T-helper 1 cell treated with Interleukin-12 subunit alpha and Interleukin-12 subunit beta and Interleukin-4 antibody, amounts not matched to agents 30 ng/mL and 1 ng/mL, for 36 hours (primary cell): ENCODE measurements at regions not wholly inside any gene's neighbourhood (a gene's known extent, or its start where the extent isn't known, plus 50 kb on each side); places are given as distances from the start of the nearest gene placed in this dataset.

ENCODE experiments used
- intact Hi-C: fragments of 100-400 bp; cut with micrococcal nuclease; formaldehyde crosslinking; loops from one replicate; pipeline ENCODE4 v1.15.1; 2024

DNA sequence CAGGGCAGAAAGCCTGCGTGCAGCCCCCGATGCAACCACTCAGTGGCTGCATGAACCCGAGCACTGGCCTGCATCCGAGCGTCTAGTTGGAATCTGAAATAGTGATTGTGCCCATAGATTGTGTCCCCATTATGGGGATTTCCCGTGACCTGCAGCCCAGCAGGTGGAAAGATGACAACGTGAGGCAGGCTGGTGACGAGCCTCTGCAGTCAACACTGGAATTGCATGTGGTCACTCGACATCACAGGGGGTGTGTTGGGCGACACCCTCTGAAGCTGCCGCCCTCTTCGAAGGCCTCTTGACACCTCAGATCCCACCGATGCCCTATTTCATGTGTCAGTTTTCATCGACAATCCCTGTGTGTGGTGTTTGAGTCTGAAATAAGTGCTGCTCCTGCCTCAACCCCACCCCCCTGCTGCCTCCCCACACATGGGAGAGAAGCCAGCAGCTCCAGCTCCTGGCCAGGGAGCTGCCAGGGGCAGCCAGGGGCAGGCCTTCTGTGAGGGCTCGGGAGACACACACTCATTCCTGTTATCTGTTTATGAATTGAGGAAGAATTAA is 172.0 kb upstream of the B3GAT1 start:
- intact Hi-C loops: no loop called here

- intact Hi-C loops: no loop called here
Observed at GRCh38 chr11:134583397-134583990, 171.5 kb upstream of the B3GAT1 start.

DNA sequence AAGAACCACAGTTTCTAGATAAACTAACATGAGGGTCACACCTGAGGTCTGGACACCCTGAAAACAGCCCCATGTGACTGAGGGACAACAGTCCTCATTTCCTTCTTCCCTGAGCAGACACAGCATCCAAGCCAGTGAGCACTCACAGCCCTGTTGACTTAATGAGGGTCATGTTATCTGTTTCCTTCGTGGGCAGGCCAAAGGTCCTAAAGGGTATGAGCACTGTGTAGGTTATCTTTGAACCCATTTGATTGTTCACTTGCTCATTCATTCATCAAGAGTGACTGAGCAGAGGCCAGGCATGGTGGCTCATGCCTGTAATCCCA is 170.7 kb upstream of the B3GAT1 start:
- intact Hi-C loops: no loop called here

DNA sequence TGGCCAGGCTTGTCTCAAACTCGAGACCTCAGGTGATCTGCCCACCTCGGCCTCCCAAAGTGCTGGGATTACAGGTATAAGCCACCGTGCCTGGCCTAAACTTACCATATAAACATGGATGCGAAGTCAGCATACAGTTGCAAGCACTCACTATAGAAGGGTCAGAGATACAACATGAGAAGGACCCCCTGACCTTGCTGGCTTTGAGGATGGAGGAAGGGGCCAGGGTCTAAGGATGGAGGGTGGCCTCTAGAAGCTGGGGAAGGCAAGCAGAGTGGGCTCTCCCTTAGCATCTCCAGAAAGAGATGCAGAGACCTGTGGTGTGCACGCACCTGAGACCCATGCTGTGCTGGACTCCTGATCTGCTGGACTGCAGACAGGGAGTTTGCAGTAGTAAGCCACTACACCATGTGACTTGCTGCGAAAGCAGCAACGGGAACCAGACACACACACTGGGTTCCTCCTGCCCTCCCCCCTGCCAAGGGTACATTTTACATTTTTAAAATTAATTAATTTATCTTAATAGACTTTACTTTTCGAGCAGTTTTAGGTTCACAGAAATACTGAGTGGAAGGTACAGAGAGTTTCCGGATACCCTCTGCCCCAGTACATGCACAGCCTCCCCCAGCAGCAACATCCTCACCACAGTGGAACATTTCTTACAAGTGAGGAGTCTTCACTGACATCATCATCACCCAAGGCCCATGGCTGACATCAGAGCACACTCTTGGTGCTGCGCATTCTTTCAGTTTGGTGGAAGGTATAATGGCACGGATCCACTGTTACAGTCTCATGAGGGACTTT is 170.1 kb upstream of the B3GAT1 start:
- intact Hi-C loops: no loop called here

GRCh38 chr11:134581121-134581626 is 169.1 kb upstream of the B3GAT1 start:
- intact Hi-C loops: no loop called here

- intact Hi-C loops: no loop called here
Observed at GRCh38 chr11:134580610-134580975, 168.6 kb upstream of the B3GAT1 start.

DNA sequence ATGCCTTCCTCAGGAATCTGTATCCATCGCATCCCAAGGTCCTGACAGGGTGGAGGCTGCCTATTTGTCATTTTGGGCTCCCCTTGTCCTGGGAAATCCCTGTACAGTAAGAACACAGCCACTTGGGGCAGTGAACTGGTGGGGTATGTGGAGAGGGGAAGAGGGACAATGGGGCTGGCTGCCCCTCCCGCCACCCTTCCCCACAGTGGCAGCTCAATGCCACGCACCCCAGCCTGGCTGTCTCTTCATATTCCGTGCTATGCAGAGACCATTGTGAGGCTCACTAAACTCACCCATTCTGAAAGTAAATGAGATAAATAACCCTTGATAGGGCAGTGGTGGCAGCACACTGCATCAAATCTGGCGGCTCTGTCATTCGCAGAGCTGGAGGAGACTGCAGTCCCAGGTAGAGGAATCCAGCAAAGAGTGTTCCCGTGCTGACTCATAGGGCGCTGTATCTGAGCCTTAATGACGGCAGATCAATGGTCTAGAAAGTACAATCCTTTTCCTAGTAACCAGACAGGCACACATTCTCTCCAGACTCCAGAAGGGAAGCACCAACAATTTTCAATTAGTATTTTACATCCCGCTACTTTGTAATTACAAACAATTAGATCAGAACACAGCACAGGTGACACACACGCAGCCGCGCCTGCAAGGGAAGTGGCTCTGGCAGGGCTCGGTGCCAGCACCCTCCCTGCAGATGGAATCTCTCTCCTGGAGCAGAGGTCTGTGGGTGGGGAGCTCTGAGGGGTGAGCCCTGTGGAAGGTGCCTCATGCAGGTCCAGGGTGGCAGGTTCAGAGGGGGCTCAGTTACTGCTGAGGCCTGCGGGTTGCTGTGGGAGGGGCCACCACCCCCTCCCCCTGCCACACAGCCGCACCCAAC is 167.9 kb upstream of the B3GAT1 start:
- intact Hi-C loops: no loop called here

GRCh38 chr11:134578807-134579723 is 167.0 kb upstream of the B3GAT1 start:
- intact Hi-C loops: no loop called here

- intact Hi-C loops: no loop called here
Observed at GRCh38 chr11:134577751-134578395, 165.8 kb upstream of the B3GAT1 start.

- intact Hi-C loops: no loop called here
Observed at GRCh38 chr11:134576721-134577171, 164.7 kb upstream of the B3GAT1 start.

DNA sequence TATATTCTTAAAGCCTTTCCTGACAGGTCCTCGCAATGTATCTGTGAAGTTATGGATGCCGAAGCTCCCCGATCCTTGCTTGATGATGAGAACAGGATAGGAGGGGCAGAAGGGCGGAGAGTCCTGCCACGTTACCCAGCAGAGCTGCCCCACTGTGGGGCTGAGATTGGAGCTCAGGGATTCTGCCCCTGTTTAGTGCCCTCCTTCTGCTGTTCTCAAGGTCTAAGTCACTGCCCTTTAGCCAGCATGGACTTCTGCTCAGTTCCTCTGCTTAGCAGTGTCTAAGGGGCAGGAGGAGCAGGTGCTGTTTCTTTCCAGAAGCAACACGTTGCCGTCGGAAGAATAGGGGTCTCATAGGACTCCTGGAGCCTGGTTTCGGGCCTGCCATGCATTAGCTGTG is 164.2 kb upstream of the B3GAT1 start:
- intact Hi-C loops: no loop called here

GRCh38 chr11:134575504-134576230 is 163.6 kb upstream of the B3GAT1 start:
- intact Hi-C loops: no loop called here

- intact Hi-C loops: no loop called here
Observed at GRCh38 chr11:134574947-134575346, 162.9 kb upstream of the B3GAT1 start.

DNA sequence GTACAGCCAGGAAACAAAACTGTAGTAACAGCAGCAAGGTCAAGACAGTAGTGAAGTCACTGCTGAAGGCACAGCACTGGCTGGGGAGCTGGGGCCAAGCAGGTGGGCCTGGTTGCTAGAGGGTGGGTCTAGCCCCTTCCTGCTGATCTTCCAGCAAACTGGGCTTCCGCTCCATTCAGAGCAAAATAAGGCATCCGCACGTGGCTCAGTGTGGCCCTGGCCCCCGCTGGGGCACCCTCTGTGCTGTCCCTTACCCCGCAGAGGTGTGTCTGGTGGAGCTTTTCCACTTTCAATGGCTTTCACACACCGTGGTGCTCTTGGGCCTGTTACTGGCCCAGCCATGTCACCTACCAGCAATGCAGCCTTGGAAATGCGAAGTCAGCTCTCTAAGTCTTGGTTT is 162.4 kb upstream of the B3GAT1 start:
- intact Hi-C loops: no loop called here

GRCh38 chr11:134573857-134574256 is 161.8 kb upstream of the B3GAT1 start:
- intact Hi-C loops: no loop called here

- intact Hi-C loops: no loop called here
Observed at GRCh38 chr11:134572741-134573675, 161.0 kb upstream of the B3GAT1 start.

DNA sequence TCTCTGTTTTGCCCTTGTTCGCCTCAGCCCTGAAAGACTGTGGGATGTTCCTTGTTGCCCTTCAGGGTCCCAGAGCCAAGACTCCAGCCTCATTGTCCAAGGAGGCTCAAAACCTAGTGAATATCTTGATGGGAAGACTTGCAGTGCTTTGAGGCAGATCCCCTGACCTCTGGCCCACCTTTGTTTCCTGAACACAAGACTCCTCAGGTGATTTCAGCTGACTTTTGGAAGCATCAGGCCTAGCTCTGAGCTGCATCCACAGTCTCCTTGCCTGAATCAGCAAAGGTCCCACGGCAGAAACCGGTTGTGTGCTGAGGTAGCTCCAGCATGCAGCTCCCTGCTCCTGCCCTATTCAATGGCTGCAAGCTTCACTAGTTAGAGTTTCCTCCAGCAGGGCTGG is 159.3 kb upstream of the B3GAT1 start:
- intact Hi-C loops: no loop called here

GRCh38 chr11:134569195-134569594 is 157.2 kb upstream of the B3GAT1 start:
- intact Hi-C loops: no loop called here
